Stimulated activated CD8-positive, alpha-beta memory T cell treated with anti-CD3 and anti-CD28 coated beads, Interleukin-15, amount 100 ng/mL, for 4 hours (primary cell): ENCODE measurements at regions not wholly inside any gene's neighbourhood (a gene's known extent, or its start where the extent isn't known, plus 50 kb on each side); places are given as distances from the start of the nearest gene placed in this dataset.
A peak's percentile ranks its signal among the peaks of the same experiment; 100 is the strongest.
"Not testable (repeated sequence)": the region's sequence is repeated elsewhere in the genome, so short reads cannot be mapped to it uniquely, and the experiment has no call there.

Experiments used
- DNase-seq, 2 donors: peaks; one replicate each; pipeline ENCODE4 v3.0.0-alpha.2; 2020; ENCODE audit warnings: low read depth in 2 of 2

GRCh38 chr1:149700220-149700619 lies 82.3 kb upstream of the FCGR1A start:
- DNase-seq: not testable (repeated sequence)

- DNase-seq: not testable (repeated sequence)
These were observed 81.6 kb upstream of the FCGR1A start for GRCh38 chr1:149700677-149701567.

- DNase-seq: peak in 1 of 2 donors; percentile 9
These were observed 74.2 kb upstream of the FCGR1A start for GRCh38 chr1:149708192-149708853.

- not testable (repeated sequence) for DNase-seq
These were observed 70.8 kb upstream of the FCGR1A start for GRCh38 chr1:149711651-149712050.

GRCh38 chr1:149712154-149712927 lies 70.2 kb upstream of the FCGR1A start:
- not testable (repeated sequence) for DNase-seq

- DNase-seq: not testable (repeated sequence)
These were observed 69.0 kb upstream of the FCGR1A start for GRCh38 chr1:149713513-149713912.

GRCh38 chr1:149713952-149714351 lies 68.5 kb upstream of the FCGR1A start:
- not testable (repeated sequence) for DNase-seq

GRCh38 chr1:149724618-149725302 lies 57.7 kb upstream of the FCGR1A start:
- DNase-seq: not testable (repeated sequence)

GRCh38 chr1:149726688-149727087 lies 55.8 kb upstream of the FCGR1A start:
- not testable (repeated sequence) for DNase-seq

- DNase-seq: not testable (repeated sequence)
These were observed 53.9 kb upstream of the FCGR1A start for GRCh38 chr1:149728598-149728997.
